SK-N-SH treated with all-trans-retinoic acid at 6 μM for 48 hours (cell line): ENCODE measurements at regions not wholly inside any gene's neighbourhood (a gene's known extent, or its start where the extent isn't known, plus 50 kb on each side); places are given as distances from the start of the nearest gene placed in this dataset.

Experiments
- ATAC-seq: fragments of 200-7000 bp; cut with Tn5 transposase; 3 replicates; pipeline ENCODE4 v1.9.1; 2020; ENCODE audit warnings: mild to moderate bottlenecking, moderate library complexity
- ARNTL ChIP-seq: fragments of 450-650 bp; formaldehyde crosslinking; IDR thresholded peaks from 2 replicates; pipeline ENCODE4 v1.5.0; 2020; ENCODE audit warnings: low read depth, mild to moderate bottlenecking, moderate library complexity, borderline replicate concordance
- BACH2 ChIP-seq: fragments of 250-450 bp; sonication (Bioruptor Pico); IDR thresholded peaks from 2 replicates; pipeline ENCODE4 v1.9.0; 2021; ENCODE audit warnings: mild to moderate bottlenecking, borderline replicate concordance
- CSDC2 ChIP-seq: fragments of 250-450 bp; sonication (Bioruptor Pico); IDR thresholded peaks from 2 replicates; pipeline ENCODE4 v1.5.0; 2020; ENCODE audit warnings: mild to moderate bottlenecking, moderate library complexity
- ESRRG ChIP-seq: fragments of 250-450 bp; sonication (Bioruptor Pico); IDR thresholded peaks from 2 replicates; pipeline ENCODE4 v1.6.1; 2021; ENCODE audit warnings: mild to moderate bottlenecking
- GLIS3 ChIP-seq: fragments of 250-450 bp; sonication (Bioruptor Pico); IDR thresholded peaks from 2 replicates; pipeline ENCODE4 v1.5.0; 2020; ENCODE audit warnings: mild to moderate bottlenecking, moderate library complexity
- ISL1 ChIP-seq: fragments of 250-450 bp; sonication (Bioruptor Pico); IDR thresholded peaks from 2 replicates; pipeline ENCODE4 v2.1.2; 2022; ENCODE audit warnings: mild to moderate bottlenecking, moderate library complexity
- RARB ChIP-seq: fragments of 250-450 bp; sonication (Bioruptor Pico); IDR thresholded peaks from 2 replicates; pipeline ENCODE4 v1.8.0; 2021; ENCODE audit warnings: mild to moderate bottlenecking, moderate library complexity
- SNAI2 ChIP-seq: fragments of 250-450 bp; sonication (Bioruptor Pico); IDR thresholded peaks from 2 replicates; pipeline ENCODE4 v1.5.0; 2020; ENCODE audit warnings: mild to moderate bottlenecking, moderate library complexity
- TCF4 ChIP-seq: fragments of 250-450 bp; sonication (Bioruptor Pico); IDR thresholded peaks from 2 replicates; pipeline ENCODE4 v1.8.0; 2021; ENCODE audit warnings: mild to moderate bottlenecking, moderate library complexity, borderline replicate concordance
- ZC3H10 ChIP-seq: fragments of 250-450 bp; sonication (Bioruptor Pico); IDR thresholded peaks from 2 replicates; pipeline ENCODE4 v1.5.1; 2021; ENCODE audit warnings: mild to moderate bottlenecking, moderate library complexity
- ZFP3 ChIP-seq: fragments of 250-450 bp; sonication (Bioruptor Pico); IDR thresholded peaks from 2 replicates; pipeline ENCODE4 v1.5.0; 2020; ENCODE audit warnings: mild to moderate bottlenecking, moderate library complexity
- ZFP30 ChIP-seq: fragments of 450-650 bp; formaldehyde crosslinking; IDR thresholded peaks from 2 replicates; pipeline ENCODE4 v1.5.0; 2022; ENCODE audit warnings: mild to moderate bottlenecking, moderate library complexity
- ZNF565 ChIP-seq: fragments of 450-650 bp; formaldehyde crosslinking; conservative IDR thresholded peaks from 2 replicates; pipeline ENCODE4 v1.5.0; 2020; ENCODE audit warnings: low read depth, mild to moderate bottlenecking, moderate library complexity
- ZNF70 ChIP-seq: fragments of 450-650 bp; formaldehyde crosslinking; IDR thresholded peaks from 2 replicates; pipeline ENCODE4 v1.5.0; 2020; ENCODE audit warnings: mild to moderate bottlenecking, moderate library complexity
- ZNF8 ChIP-seq: fragments of 450-650 bp; formaldehyde crosslinking; IDR thresholded peaks from 2 replicates; pipeline ENCODE4 v1.5.0; 2020; ENCODE audit warnings: mild to moderate bottlenecking, moderate library complexity
- TF ChIP-seq, protein P1 (sequence below): fragments of 250-450 bp; sonication (Bioruptor Pico); IDR thresholded peaks from 2 replicates; pipeline ENCODE4 v1.8.0; 2020; ENCODE audit warnings: mild to moderate bottlenecking, moderate library complexity, borderline replicate concordance
- TF ChIP-seq, protein P2 (sequence below): fragments of 250-450 bp; sonication (Bioruptor Pico); IDR thresholded peaks from 2 replicates; pipeline ENCODE4 v1.5.1; 2021; ENCODE audit warnings: mild to moderate bottlenecking, moderate library complexity
- TF ChIP-seq, protein P3 (sequence below): fragments of 250-450 bp; sonication (Bioruptor Pico); IDR thresholded peaks from 2 replicates; pipeline ENCODE4 v1.8.0; 2021; ENCODE audit warnings: low read depth, mild to moderate bottlenecking, moderate library complexity, borderline replicate concordance
- TF ChIP-seq, protein P4 (sequence below): fragments of 250-450 bp; sonication (Bioruptor Pico); IDR thresholded peaks from 2 replicates; pipeline ENCODE4 v1.5.0; 2020; ENCODE audit warnings: mild to moderate bottlenecking, moderate library complexity
- TF ChIP-seq, protein P5 (sequence below): fragments of 250-450 bp; sonication (Bioruptor Pico); IDR thresholded peaks from 2 replicates; pipeline ENCODE4 v1.5.1; 2020; ENCODE audit warnings: low read depth, mild to moderate bottlenecking, moderate library complexity

DNA sequence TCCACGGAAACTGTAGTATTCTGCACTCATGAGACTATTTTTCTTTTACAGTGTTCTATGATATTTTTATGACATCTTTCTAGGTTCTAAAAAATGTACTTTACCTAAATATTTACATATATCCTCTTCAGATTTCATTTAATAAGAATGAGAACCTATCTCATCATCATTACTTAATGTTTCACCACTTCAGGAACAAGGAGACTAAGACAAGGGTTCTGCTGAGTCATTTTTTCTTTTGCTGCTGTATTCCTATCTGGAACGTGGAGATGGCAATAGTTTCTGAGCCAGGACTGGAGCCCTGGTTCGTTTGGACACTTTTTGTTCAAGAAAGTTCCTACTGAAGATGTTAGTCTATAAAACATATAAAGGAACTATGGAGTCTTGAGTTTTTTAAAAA, 258.2 kb upstream of the MAP3K1 start:
- ATAC-seq: no peak
- TF ChIP-seq SNAI2 (CRISPR knock-in tag) (no peak), ZNF70 (CRISPR knock-in tag) (no peak), ISL1 (CRISPR knock-in tag) (no peak), CSDC2 (CRISPR knock-in tag) (no peak), ZNF8 (CRISPR knock-in tag) (no peak), GLIS3 (CRISPR knock-in tag) (no peak), ZNF565 (CRISPR knock-in tag) (no peak), ZFP30 (no peak), ESRRG (CRISPR knock-in tag) (no peak), ZC3H10 (CRISPR knock-in tag) (no peak), TCF4 (CRISPR knock-in tag) (no peak), RARB (CRISPR knock-in tag) (no peak), ZFP3 (CRISPR knock-in tag) (no peak)
- TF ChIP-seq, protein P1, sequence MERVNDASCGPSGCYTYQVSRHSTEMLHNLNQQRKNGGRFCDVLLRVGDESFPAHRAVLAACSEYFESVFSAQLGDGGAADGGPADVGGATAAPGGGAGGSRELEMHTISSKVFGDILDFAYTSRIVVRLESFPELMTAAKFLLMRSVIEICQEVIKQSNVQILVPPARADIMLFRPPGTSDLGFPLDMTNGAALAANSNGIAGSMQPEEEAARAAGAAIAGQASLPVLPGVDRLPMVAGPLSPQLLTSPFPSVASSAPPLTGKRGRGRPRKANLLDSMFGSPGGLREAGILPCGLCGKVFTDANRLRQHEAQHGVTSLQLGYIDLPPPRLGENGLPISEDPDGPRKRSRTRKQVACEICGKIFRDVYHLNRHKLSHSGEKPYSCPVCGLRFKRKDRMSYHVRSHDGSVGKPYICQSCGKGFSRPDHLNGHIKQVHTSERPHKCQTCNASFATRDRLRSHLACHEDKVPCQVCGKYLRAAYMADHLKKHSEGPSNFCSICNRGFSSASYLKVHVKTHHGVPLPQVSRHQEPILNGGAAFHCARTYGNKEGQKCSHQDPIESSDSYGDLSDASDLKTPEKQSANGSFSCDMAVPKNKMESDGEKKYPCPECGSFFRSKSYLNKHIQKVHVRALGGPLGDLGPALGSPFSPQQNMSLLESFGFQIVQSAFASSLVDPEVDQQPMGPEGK (CRISPR knock-in tag): no peak
- TF ChIP-seq, protein P2, sequence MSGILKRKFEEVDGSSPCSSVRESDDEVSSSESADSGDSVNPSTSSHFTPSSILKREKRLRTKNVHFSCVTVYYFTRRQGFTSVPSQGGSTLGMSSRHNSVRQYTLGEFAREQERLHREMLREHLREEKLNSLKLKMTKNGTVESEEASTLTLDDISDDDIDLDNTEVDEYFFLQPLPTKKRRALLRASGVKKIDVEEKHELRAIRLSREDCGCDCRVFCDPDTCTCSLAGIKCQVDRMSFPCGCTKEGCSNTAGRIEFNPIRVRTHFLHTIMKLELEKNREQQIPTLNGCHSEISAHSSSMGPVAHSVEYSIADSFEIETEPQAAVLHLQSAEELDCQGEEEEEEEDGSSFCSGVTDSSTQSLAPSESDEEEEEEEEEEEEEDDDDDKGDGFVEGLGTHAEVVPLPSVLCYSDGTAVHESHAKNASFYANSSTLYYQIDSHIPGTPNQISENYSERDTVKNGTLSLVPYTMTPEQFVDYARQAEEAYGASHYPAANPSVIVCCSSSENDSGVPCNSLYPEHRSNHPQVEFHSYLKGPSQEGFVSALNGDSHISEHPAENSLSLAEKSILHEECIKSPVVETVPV (CRISPR knock-in tag): no peak
- TF ChIP-seq, protein P3, sequence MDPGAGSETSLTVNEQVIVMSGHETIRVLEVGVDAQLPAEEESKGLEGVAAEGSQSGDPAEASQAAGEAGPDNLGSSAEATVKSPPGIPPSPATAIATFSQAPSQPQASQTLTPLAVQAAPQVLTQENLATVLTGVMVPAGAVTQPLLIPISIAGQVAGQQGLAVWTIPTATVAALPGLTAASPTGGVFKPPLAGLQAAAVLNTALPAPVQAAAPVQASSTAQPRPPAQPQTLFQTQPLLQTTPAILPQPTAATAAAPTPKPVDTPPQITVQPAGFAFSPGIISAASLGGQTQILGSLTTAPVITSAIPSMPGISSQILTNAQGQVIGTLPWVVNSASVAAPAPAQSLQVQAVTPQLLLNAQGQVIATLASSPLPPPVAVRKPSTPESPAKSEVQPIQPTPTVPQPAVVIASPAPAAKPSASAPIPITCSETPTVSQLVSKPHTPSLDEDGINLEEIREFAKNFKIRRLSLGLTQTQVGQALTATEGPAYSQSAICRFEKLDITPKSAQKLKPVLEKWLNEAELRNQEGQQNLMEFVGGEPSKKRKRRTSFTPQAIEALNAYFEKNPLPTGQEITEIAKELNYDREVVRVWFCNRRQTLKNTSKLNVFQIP (CRISPR knock-in tag): no peak
- TF ChIP-seq, protein P4, sequence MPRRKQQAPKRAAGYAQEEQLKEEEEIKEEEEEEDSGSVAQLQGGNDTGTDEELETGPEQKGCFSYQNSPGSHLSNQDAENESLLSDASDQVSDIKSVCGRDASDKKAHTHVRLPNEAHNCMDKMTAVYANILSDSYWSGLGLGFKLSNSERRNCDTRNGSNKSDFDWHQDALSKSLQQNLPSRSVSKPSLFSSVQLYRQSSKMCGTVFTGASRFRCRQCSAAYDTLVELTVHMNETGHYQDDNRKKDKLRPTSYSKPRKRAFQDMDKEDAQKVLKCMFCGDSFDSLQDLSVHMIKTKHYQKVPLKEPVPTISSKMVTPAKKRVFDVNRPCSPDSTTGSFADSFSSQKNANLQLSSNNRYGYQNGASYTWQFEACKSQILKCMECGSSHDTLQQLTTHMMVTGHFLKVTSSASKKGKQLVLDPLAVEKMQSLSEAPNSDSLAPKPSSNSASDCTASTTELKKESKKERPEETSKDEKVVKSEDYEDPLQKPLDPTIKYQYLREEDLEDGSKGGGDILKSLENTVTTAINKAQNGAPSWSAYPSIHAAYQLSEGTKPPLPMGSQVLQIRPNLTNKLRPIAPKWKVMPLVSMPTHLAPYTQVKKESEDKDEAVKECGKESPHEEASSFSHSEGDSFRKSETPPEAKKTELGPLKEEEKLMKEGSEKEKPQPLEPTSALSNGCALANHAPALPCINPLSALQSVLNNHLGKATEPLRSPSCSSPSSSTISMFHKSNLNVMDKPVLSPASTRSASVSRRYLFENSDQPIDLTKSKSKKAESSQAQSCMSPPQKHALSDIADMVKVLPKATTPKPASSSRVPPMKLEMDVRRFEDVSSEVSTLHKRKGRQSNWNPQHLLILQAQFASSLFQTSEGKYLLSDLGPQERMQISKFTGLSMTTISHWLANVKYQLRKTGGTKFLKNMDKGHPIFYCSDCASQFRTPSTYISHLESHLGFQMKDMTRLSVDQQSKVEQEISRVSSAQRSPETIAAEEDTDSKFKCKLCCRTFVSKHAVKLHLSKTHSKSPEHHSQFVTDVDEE (CRISPR knock-in tag): no peak
- TF ChIP-seq, all 23 proteins: peak for 0

DNA sequence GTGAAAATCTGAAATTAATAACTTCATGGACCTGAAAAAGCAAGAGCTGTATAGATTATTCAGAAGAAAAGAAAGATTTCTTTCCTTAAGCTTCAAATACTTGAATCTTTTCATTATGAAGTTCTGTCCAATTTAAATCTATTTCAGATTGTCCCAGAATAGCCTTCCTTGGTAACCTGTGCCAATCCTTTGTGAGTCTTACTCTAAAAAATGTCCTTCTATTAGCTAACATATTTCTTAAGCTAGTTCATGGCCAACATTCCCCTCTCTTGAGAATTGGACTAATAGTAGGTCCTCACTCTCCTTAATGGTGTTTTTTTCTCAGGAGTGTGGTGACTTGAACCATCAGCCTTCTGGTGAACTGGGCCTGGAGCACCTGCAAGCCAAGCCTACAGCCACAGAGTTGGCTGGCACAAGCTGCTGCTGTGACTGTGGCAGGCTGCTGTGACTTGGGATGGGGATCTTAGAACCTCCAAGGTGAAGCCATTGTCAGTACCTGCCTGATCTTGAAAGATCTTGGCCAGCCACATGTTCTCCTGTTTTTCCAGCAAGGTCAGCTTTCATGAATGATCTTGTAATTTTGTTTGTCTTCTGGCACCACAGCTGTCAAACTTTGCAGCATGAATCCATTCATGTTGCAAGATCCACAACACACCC, 262.6 kb upstream of the MAP3K1 start:
- no peak for ATAC-seq
- TF ChIP-seq, protein P5, sequence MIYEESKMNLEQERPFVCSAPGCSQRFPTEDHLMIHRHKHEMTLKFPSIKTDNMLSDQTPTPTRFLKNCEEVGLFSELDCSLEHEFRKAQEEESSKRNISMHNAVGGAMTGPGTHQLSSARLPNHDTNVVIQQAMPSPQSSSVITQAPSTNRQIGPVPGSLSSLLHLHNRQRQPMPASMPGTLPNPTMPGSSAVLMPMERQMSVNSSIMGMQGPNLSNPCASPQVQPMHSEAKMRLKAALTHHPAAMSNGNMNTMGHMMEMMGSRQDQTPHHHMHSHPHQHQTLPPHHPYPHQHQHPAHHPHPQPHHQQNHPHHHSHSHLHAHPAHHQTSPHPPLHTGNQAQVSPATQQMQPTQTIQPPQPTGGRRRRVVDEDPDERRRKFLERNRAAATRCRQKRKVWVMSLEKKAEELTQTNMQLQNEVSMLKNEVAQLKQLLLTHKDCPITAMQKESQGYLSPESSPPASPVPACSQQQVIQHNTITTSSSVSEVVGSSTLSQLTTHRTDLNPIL (CRISPR knock-in tag): no peak
- TF ChIP-seq, protein P3 (CRISPR knock-in tag): no peak
- no peak for TF ChIP-seq CSDC2 (CRISPR knock-in tag)
- TF ChIP-seq ESRRG (CRISPR knock-in tag): no peak
- TF ChIP-seq SNAI2 (CRISPR knock-in tag): no peak
- no peak for TF ChIP-seq ZNF8 (CRISPR knock-in tag)
- TF ChIP-seq RARB (CRISPR knock-in tag): no peak
- no peak for TF ChIP-seq BACH2 (CRISPR knock-in tag)
- TF ChIP-seq ARNTL: no peak
